ENCODE measurements at regions not wholly inside any gene's neighbourhood (a gene's known extent, or its start where the extent isn't known, plus 50 kb on each side); places are given as distances from the start of the nearest gene placed in this dataset.

- H3F3A ChIP-seq (ENCODE audit: insufficient read depth, low read length, poor library complexity, severe bottlenecking): no peaks in the 10 kb centered on the region
- H3K9me3 ChIP-seq (ENCODE audit: low read length): no peaks in the 10 kb centered on the region
- no peaks in the 10 kb centered on the region for H3K27me3 ChIP-seq (ENCODE audit: insufficient read depth, low read depth, low read length)
- TF ChIP-seq EP300 (conservative IDR thresholded peaks at IDR 0.05; ENCODE audit: poor library complexity, severe bottlenecking) (no peak), EZH2 (IDR thresholded peaks at IDR 0.05; ENCODE audit: borderline replicate concordance, insufficient read depth, low read length, poor library complexity, severe bottlenecking) (no peak), SMC3 (conservative IDR thresholded peaks at IDR 0.05; ENCODE audit: poor library complexity) (no peak), POLR2AphosphoS5 (IDR thresholded peaks at IDR 0.05) (no peak)
- TF ChIP-seq, protein P1, sequence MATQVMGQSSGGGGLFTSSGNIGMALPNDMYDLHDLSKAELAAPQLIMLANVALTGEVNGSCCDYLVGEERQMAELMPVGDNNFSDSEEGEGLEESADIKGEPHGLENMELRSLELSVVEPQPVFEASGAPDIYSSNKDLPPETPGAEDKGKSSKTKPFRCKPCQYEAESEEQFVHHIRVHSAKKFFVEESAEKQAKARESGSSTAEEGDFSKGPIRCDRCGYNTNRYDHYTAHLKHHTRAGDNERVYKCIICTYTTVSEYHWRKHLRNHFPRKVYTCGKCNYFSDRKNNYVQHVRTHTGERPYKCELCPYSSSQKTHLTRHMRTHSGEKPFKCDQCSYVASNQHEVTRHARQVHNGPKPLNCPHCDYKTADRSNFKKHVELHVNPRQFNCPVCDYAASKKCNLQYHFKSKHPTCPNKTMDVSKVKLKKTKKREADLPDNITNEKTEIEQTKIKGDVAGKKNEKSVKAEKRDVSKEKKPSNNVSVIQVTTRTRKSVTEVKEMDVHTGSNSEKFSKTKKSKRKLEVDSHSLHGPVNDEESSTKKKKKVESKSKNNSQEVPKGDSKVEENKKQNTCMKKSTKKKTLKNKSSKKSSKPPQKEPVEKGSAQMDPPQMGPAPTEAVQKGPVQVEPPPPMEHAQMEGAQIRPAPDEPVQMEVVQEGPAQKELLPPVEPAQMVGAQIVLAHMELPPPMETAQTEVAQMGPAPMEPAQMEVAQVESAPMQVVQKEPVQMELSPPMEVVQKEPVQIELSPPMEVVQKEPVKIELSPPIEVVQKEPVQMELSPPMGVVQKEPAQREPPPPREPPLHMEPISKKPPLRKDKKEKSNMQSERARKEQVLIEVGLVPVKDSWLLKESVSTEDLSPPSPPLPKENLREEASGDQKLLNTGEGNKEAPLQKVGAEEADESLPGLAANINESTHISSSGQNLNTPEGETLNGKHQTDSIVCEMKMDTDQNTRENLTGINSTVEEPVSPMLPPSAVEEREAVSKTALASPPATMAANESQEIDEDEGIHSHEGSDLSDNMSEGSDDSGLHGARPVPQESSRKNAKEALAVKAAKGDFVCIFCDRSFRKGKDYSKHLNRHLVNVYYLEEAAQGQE (IDR thresholded peaks at IDR 0.05; ENCODE audit: borderline replicate concordance): no peak
- TF ChIP-seq, protein P2, sequence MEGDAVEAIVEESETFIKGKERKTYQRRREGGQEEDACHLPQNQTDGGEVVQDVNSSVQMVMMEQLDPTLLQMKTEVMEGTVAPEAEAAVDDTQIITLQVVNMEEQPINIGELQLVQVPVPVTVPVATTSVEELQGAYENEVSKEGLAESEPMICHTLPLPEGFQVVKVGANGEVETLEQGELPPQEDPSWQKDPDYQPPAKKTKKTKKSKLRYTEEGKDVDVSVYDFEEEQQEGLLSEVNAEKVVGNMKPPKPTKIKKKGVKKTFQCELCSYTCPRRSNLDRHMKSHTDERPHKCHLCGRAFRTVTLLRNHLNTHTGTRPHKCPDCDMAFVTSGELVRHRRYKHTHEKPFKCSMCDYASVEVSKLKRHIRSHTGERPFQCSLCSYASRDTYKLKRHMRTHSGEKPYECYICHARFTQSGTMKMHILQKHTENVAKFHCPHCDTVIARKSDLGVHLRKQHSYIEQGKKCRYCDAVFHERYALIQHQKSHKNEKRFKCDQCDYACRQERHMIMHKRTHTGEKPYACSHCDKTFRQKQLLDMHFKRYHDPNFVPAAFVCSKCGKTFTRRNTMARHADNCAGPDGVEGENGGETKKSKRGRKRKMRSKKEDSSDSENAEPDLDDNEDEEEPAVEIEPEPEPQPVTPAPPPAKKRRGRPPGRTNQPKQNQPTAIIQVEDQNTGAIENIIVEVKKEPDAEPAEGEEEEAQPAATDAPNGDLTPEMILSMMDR (IDR thresholded peaks at IDR 0.05; ENCODE audit: poor library complexity, severe bottlenecking): no peak
- no peaks in the 10 kb centered on the region for H3K36me3 ChIP-seq (ENCODE audit: insufficient read depth, low read length)
- no peak overlapping the region for H3K9ac ChIP-seq (ENCODE audit: low read length)
- no peak overlapping the region for H3K4me3 ChIP-seq (ENCODE audit: low read length)
- no peaks in the 10 kb centered on the region for H3K79me2 ChIP-seq (replicated peaks; ENCODE audit: insufficient read depth, low read length)
- no peaks in the 10 kb centered on the region for H4K20me1 ChIP-seq (ENCODE audit: insufficient read depth)
- H2AFZ ChIP-seq (ENCODE audit: low read depth, low read length): no peak overlapping the region
- H3K4me2 ChIP-seq (ENCODE audit: low read length): no peak overlapping the region
- H3K27ac ChIP-seq (ENCODE audit: low read length): no peak overlapping the region
- H3K9me2 ChIP-seq (ENCODE audit: insufficient read depth, low read length): no peaks in the 10 kb centered on the region
These were observed 168.3 kb upstream of the RNF32 start for GRCh38 chr7:156472267-156472666.

- Histone ChIP-seq H2AFZ (ENCODE audit: low read depth, low read length) (no peak overlapping the region), H3K9me2 (ENCODE audit: insufficient read depth, low read length) (no peaks in the 10 kb centered on the region), H3K27ac (ENCODE audit: low read length) (no peak overlapping the region), H4K20me1 (ENCODE audit: insufficient read depth) (no peaks in the 10 kb centered on the region), H3K27me3 (ENCODE audit: insufficient read depth, low read depth, low read length) (no peaks in the 10 kb centered on the region), H3K4me3 (ENCODE audit: low read length) (no peak overlapping the region), H3K4me2 (ENCODE audit: low read length) (no peak overlapping the region), H3F3A (ENCODE audit: insufficient read depth, low read length, poor library complexity, severe bottlenecking) (no peaks in the 10 kb centered on the region), H3K36me3 (ENCODE audit: insufficient read depth, low read length) (no peaks in the 10 kb centered on the region), H3K9ac (ENCODE audit: low read length) (no peak overlapping the region), H3K9me3 (ENCODE audit: low read length) (no peaks in the 10 kb centered on the region), H3K79me2 (replicated peaks; ENCODE audit: insufficient read depth, low read length) (no peaks in the 10 kb centered on the region)
- no peak for TF ChIP-seq POLR2AphosphoS5 (IDR thresholded peaks at IDR 0.05)
- no peak for TF ChIP-seq EP300 (conservative IDR thresholded peaks at IDR 0.05; ENCODE audit: poor library complexity, severe bottlenecking)
- TF ChIP-seq, protein P2 (IDR thresholded peaks at IDR 0.05; ENCODE audit: poor library complexity, severe bottlenecking): no peak
- TF ChIP-seq, protein P1 (IDR thresholded peaks at IDR 0.05; ENCODE audit: borderline replicate concordance): no peak
- TF ChIP-seq MXI1 (conservative IDR thresholded peaks at IDR 0.05; ENCODE audit: poor library complexity, severe bottlenecking): no peak
- TF ChIP-seq RAD21 (conservative IDR thresholded peaks at IDR 0.05): no peak
- TF ChIP-seq SMC3 (conservative IDR thresholded peaks at IDR 0.05; ENCODE audit: poor library complexity): no peak
- no peak for TF ChIP-seq TAF1 (IDR thresholded peaks at IDR 0.05; ENCODE audit: low read depth)
- no peak for TF ChIP-seq EZH2 (IDR thresholded peaks at IDR 0.05; ENCODE audit: borderline replicate concordance, insufficient read depth, low read length, poor library complexity, severe bottlenecking)
These were observed 169.9 kb upstream of the RNF32 start for GRCh38 chr7:156470399-156471320.

Measured in neural cell (in vitro differentiated cells).